NAMALWA (cell line): ENCODE measurements at regions not wholly inside any gene's neighbourhood (a gene's known extent, or its start where the extent isn't known, plus 50 kb on each side); places are given as distances from the start of the nearest gene placed in this dataset.
A peak's percentile ranks its signal among the peaks of the same experiment; 100 is the strongest.

Experiments used
- DNase-seq: peaks from one replicate; pipeline ENCODE4 v3.0.0-alpha.2; 2015; ENCODE audit warnings: low spot score

DNA sequence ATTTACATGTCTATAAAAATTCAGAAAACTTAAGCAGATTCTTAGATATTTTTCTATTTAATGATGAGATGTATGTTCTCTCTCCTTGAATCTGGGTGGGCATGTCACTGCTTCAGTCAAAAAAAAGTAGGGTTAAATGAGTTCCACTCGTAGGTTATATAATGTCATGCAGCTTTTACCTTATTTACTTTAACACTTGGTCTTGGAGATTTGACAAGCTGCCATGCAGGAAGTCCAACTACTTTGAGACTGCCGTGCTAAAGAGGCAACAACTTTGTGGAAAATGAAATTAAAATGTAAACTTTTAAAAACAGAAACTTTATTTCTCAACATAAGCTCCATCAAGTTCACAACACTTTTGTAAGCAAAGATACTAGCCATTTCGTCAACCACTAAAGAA lies 1336.0 kb upstream of the CDH8 start:
- no peak for DNase-seq

DNA sequence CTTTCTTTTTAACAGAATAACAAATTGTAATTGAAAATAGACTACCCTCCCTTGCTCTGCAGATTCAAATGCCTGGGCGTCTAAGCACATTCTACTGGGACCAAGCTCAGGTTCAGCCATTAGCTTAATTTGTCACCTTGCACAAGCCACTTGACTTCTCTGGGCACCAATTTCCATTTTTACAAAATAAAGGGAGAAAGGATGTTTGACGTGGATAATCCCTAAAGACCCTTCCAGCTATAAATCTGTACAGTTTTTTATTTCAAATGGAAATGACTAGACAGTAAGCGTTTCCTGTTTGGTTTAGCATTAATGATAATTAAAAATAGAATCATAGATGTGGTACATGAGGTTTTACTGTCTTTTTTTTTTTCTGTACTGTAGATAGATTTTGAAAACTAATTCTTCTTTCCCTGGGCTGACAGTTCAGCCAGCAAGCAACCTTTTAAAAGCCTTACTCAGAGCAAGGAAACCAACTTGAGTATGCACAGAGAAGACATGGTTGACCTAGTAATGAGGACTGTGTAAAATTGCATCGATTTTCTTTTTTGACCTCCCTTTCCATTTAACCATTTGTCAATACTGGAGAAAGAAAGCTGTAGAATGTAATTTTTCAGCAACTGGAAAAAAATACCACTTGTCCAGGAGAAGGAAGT lies 1329.5 kb upstream of the CDH8 start:
- no peak for DNase-seq

DNA sequence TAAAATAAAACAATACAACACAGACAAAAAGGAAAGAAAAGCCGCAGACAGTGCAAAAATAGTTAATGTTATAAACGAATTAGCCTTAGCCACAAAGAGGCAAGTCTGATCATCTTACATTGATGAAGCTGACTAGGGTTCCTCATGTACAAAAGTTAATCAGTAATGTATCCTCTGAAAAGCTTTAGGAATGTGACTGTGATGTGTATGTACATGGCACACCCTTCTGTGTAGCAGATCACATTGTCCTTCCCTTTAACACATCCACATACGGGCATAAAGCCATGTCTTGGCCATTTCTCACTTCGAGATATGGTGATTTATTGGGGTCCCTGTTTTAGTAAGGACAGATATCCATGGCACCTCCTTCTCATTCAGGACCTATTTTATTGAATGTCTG lies 1327.5 kb upstream of the CDH8 start:
- DNase-seq = no peak

DNA sequence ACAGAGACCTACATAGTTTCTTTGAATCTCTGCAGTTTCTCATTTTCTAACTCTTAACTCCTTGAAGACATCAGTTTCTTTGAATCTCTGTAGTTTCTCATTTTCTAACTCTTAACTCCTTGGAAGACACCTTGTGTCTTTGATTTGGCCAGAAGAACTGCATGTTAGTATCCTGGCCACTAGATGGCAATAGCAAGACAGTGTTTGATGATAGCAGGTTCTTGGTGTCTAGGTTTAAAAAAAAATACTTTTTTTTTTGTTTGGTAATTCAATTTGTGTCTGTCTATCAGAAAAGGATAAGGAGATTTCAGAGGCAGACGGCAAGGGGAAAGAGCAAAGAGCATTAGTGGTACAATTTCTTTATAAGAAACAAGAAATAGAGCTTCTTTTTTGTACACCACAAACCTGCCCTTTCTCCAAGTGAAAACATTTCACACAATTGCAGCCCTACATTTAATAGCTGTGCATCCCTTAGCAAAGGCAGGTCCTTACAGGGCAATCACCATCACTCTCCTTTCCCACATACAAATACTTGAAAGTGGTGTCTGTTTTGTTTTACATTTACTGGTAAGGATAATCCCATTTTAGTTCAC lies 1324.9 kb upstream of the CDH8 start:
- peak; percentile 75 for DNase-seq

DNA sequence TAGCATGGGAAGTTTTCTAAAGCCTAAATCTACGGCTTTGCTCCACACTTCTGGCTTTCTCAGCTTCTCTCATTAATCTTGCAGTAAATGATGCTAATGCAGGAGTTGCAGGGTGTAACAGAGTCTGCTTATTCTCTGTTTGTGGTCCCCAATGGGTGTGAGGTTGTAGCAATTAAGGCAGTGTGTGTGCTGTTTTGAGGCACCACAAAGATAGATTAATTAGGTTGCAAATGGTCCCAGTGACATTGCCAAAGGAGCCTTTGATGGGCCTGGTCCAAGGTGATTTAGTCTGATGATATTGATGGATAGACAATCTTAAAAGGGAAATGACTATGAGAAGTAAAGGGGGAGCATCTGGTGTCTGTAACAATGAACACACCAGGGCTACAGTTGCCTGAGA lies 1313.7 kb upstream of the CDH8 start:
- no peak for DNase-seq

DNA sequence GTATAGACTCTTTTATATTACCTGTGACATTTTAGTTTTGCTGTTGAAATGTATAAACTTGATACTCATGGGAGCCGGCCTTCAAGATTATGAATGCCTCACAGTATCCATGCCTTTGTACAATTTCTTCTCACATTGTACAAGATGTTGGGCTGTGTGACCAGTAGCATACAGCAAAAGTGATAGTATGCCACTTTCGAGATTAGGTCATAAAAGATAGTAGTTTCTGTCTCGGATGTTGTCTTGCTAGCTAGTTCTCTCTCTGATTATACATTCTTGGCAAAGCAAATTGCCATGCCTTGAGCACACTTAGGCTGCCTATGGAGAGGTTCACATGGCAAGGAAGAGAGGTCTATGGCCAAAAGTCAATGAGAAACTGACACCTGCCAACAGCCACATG lies 1309.8 kb upstream of the CDH8 start:
- no peak for DNase-seq

DNA sequence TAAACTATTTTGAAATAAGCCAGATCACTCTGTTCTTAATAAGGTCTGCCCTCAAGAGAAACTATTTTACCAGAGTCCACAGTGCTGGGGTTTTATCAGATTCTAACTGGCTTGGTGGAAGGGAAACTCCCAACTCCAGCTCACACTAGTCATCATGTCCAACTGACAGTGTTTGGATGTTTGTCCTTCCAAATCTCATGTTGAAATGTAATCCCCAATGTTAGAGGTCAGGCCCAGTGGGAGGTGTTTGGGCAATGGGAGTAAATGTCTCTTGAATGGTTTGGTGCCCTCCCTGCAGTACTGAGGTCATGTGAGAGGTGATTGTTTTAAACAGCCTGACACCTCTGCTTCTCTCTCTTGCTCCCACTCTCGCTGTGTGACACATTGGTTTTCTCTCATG lies 1301.0 kb upstream of the CDH8 start:
- no peak for DNase-seq

DNA sequence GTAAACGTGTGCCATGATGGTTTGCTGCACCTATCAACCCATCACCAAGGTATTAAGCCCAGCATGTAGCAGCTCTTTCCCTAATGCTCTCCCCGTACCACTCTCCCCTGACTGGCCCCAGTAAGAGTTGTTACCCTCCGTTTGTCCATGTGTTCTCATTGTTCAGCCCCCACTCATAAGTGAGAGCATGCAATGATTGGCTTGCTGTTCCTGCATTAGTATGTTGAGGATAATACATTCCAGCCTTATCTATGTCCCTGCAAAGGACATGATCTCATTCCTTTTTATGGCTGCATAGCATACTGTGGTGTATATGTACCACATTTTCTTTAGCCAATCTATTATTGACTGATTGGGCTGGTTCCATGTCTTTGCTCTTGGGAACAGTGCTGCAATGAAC lies 1294.9 kb upstream of the CDH8 start:
- no peak for DNase-seq

DNA sequence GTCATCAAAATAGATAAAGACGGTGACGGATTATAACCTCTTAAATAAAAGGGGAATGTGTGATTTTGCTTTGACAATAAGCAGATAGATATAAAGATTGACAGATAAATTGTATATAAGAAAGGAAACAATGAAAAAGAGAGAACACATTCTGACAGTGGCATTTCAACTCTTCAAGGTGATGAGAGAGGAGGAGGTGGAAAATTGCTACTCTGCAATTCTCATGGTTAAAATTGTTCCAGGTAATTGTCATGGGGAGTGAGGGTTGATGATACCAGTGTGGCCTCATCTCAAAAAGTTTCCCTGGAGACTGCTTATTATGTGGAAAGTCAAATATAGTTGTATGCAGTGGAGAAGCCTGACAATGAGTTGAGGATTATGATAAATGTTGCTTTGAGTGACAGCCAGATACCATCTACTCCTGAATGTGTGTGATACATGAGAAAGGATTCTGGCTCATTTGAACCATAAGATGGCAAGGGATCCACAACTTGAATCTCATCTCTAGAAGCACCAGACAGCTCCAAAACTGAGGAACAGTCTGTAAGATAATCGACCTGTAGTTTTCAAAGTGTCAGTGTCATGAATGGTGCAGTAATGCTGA lies 1290.6 kb upstream of the CDH8 start:
- no peak for DNase-seq

DNA sequence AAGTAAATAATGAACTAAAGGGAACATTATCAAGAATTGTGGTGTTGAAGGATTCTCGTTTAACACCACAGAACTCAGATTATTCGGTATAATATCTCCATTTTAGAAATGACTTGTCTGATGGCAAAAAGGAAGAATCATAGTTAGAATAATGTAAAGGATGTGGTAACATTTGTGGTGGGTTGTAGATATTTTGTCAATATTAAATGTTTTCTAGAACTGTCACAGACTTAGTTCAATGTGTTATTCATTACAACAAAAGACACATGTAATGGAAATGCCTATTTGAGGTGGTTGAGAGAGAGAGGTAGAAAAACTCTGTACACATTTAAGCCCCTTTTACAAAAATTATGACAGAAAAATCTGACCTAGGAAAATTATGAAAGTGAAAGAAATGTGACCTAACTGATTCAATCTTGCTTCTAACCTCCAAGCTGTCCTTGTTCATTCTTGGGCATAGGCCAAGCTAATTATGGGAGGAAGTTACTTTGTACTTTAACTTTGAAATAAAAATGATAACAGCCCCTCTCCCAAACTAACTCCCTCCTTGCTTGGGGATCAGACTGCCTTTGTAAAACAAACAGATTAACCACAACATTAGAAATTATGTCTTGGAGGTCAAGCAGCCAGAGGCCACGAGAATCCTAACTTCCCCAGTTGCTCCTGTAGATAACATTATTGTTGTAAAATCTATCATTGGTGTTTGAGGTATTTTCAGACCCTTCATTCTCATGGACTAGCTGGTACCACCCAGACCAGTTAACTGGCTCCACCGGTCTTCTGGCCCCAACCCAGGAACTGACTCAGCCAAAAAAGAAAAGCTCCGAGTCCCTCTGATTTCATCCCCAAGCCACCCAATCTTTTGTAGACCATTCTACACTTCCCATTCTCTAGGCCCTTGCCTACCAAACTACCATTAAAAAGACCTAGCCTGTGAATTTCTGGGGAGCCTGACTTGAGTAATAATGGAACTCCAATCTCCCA lies 1287.8 kb upstream of the CDH8 start:
- no peak for DNase-seq

DNA sequence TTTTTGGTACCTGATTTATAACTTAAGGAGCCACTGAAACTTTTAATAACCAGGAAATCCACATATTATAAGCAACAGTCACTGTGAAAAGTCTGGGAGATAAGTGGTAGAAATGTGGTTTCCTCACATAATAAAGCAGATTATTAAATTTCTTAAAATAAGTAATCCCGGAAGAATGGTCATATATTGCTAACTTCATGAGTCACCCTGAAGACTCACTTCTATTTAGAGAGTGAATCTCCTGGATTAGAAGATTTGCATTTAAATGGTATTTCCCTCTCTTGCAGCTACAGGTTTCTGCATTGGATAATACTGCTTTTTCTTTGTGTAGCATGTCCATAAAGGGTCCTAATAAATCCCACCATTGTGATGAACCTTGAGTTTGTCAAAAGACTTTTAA lies 1286.8 kb upstream of the CDH8 start:
- DNase-seq = no peak

DNA sequence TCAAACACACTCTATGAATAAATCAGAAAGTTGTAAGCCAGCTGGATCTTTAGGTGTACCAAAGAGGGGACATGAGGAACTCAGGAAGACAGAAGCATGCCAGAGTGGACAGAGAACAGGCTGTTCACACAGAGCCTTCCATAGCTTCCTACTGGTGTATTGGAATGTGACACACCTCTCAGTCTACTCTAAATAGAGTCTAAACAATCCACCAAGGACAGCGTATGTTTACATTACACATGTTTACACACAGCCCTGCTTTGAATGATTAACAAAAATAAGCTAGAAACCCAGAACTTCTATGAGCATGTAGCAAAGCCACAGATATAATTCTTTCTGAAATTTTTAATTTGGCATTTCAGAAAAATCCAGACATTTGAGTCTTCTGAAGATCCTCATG lies 1279.0 kb upstream of the CDH8 start:
- DNase-seq = no peak

DNA sequence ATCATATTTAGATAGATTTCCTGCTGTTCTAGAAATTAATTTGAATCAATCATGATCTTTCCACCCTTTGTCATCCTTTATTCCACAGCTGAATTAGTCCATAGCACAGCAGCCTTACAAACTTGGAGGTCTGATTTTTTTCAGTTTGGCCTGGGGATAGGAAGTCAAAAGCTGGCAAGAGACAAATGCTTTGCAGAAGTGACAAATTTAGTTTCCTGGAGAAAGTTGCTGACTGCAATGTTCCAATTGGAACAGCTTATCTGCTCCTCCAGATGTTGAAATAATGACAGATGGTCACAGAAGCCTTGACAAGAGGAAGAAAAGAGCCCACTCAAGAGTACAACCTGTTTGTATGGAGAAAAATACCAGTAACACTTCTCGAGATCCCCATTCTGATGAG lies 1276.1 kb upstream of the CDH8 start:
- DNase-seq = no peak

DNA sequence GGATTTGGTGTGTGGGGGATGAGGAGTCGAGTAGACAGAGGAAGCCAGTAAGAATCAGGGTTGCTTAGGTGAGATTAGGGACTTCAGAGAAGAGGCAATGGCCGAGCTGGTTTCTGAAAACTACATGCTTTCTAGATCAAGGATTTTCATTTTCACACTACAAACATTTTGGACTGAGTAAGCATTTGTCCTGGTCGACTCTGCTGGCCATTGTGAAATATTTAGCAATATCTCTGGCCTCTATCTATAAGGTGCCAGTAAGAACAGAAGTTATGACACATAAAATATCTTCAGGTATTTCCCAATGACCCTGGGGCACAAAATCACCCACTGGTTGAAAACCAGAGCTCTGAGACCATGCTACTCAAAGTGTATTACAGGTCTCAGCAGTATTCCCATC lies 1275.1 kb upstream of the CDH8 start:
- no peak for DNase-seq

DNA sequence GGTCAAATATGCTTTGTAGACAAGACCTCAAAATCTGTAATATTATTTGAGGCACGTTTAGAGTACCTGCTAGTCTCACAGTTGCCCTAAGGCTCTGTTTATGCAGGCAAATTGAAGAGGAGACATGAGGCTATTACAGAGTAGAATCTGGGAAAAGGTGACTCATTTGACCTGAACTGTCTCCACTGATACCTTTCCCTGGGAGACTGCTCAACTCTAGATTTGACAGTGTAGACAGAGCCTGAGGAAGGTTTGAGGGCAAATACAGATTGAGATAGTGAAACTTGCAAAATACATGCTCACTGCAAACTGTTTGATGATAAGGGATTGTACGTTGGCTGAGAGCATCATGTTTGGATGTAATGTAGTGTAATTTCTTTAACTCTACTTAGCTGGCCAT lies 1266.6 kb upstream of the CDH8 start:
- DNase-seq = no peak

DNA sequence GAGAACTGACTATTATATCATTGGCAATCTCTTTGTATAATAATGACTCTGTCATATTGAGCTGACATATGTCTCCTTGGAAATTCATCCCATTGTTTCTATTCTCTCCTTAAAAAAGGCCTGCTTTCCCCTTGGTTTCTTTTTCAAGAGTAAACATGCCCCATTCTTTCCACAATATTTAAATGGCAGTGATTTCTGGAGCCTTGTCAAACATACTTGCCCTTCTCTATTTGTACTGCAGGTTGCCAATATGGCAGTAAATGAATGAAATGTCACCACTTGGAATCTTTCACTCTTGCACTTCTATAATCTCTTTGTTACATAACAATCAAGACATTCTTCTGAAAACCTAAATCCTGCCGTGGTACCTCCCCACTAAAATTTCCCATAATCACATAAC lies 1265.1 kb upstream of the CDH8 start:
- DNase-seq = no peak

DNA sequence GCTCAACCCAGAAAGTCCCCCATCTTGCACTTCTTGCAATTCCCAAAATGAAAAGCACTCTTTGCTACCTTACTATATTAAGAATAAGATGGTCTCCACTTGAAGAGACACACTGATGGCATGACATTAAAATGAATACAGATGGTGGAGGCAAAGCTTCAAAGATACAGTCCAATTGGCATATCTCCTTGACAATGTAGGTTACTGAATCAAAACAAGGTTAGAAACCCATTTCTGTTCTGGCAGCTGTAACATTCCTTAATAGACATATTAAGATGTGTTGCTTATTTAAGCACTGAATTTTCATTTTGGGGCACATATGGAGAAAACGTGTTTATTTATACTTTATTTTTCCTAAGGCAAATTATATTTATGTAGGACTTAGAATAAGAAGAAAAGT lies 1262.8 kb upstream of the CDH8 start:
- DNase-seq = no peak

DNA sequence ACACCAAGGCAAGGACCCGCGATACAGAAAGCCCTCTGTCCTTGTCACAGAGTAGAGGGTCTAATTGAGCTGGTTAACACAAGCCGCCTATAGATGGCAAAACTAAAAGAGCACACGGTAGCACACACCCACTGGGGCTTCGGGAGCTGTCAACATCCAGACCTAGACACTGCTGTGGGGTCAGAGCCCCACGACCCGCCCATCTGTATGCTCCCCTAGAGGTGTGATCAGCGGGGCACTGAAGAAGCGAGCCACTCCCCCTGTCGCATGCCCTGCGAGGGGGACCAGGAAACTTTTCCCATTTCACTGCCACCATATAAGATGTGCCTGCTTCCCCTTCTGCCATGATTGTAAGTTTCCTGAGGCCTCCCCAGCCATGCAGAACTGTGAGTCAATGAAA lies 1255.8 kb upstream of the CDH8 start:
- DNase-seq = no peak

DNA sequence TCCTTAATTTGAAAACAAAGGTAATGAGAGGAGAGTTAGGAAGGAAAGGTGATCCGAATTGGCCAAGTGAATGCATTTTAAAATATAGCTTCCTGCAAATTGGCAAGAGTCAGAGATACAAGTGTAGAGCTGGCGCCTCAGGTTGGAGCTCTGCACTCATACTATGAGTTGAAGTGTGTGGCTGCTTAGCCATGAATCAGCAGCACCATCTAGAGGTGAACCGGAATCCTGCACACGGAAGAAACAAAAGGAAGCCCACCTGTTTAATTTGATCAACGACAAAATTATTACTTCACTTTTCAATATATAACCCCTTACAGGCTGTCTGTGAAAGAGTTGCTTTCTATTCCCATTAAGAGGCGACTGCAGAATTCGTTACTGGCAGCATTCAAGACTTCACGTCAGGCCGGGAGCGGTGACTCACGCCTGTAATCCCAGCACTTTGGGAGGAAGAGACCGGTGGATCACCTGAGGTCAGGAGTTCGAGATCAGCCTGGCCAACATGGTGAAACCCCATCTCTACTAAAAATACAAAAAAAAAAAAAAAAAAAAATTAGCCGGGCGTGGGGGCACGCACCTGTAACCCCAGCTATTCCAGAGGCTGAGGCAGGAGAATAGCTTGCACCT lies 1253.7 kb upstream of the CDH8 start:
- peak; percentile 72 for DNase-seq

DNA sequence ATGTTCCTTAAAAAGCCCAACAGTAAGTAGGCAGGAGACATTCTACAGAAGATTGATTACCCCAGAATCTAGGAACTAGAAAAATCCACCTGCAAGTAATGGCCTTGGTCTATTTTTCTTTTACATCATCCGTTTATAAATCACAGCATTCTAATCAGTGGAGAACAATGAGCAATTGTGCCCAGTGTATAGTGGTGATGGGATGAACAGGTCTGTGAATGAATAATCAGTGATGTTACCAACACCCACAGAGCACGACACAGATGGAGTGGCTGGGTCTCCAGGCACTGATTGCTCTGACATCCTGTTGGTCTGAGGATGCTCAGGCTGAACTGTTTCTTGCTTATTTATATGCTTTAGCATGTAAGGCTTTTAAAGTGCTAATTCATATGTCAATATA lies 1251.2 kb upstream of the CDH8 start:
- DNase-seq = no peak

DNA sequence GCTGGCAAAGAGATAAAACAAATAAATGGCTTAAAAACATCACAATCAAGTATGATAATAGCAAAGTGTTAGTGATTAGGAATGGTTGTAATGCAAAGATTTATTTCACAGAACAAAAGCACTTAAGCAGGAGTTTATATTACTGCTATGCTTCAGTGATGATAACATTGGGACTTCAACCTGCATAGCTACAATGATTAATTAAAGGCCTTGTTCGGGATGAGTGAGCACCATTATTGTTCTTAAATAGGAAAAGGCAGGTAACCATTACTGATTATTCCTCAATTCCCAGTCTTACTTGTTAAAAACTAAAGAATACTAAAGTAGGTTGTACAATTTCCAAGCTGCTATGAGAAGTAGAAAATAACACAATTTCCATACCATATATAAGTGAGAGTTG lies 1247.5 kb upstream of the CDH8 start:
- DNase-seq = no peak

DNA sequence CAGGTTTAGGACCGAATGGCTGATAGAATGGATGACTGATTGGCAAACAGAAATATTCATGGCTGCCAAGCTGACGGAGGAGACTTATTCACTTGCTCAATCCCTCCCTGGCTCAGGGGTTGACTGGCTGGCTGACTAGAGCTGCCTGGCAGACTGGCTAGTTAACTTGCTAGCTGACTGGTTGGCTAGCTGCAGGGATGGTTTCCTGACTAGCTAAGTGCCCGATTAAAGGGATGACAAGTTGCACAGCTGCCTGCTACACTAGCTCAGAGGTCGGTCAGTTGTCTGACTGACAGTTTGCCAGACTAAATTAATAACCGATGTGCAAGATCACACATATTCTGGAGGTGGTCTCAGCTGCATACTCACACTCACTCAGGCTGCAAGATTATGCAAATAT lies 1208.4 kb upstream of the CDH8 start:
- DNase-seq = peak; percentile 2
